ENCODE measurements at regions not wholly inside any gene's neighbourhood (a gene's known extent, or its start where the extent isn't known, plus 50 kb on each side); places are given as distances from the start of the nearest gene placed in this dataset.
"Not testable (repeated sequence)": the region's sequence is repeated elsewhere in the genome, so short reads cannot be mapped to it uniquely, and the experiment has no call there.

DNA sequence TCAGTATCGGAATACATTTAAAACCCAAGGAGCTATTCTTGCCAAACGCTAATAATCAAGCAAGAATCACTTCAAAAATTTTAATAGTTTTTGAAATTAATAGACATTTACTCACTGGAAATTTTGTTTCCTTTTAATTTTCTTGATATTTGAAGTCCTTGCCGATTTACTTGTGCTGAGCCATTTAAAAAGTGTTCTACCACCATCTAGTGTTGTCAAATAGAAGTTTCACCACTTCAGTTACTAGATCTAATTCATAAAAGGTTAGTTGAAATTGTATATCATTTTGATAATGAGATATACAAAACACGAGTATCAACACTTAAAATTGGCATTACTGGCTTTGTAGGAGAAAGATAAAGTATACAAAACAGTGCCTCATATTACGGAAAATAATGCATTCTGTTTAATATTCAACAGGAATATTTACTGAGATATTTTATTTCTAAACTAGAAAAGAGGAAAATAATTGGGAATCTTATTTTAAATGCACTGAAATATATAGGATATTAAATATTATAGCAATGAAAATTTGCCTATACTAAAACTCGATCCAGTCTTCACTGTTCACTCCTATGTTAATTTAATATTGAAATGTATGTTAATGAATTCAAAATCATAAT, 664.8 kb upstream of the SEMA3D start:
- peak; percentile 51 for DNase-seq

DNA sequence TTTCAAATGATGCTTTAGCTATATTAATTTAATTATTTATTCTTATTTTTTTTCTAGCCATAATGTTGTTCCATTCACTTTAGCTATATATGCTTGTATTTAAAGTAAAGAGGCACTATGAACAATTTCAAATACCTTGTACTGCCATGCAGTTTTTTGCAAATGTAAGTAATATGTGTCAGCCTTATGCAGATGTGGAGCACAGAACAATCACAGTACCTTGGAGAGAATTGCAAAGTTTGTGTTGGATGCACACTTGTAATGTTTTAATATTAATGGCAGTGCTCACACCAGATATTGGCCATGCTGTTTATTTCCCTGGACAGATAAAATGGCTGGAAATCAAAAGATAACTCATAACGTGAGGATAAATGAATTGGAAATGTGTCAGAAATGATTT, 663.5 kb upstream of the SEMA3D start:
- DNase-seq: no peak

DNA sequence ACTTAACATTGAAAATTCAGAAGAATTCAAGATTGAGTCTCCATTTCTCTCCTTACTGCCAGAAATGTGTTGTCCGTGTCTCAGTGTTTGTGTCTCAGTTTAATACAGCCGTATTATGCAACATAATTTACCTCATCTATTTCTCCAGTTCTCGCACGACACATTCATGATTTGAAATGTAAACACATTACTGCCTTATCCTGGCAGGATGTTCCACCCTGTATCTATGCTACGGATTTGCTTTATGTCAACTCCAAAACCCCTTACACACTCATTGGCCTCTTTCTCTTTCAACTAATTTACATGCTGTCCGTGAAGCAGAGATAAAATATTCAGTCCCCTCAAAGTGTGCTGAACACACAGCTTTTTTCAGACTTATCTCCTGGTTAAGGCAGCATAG, 653.7 kb upstream of the SEMA3D start:
- no peak for DNase-seq

GRCh38 chr7:85833066-85833465, 646.2 kb upstream of the SEMA3D start:
- DNase-seq: no peak

DNA sequence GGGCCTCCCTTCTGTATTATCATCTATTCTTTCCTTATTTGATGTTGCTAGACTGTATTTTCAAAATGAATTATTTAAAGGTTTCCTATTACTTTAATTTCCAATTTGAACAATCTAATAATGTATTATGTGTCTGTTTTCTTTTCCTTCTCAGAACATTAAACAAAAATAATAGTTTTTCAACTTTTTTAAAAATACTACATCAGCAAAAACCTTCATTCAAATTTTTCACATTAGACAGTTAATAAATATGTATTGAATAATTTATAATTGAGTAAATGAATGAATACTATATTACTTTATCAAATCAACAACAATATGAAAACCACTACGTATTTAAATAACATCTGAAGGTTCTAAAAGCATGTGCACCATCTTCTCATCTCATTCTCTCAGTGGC, 644.1 kb upstream of the SEMA3D start:
- no peak for DNase-seq

DNA sequence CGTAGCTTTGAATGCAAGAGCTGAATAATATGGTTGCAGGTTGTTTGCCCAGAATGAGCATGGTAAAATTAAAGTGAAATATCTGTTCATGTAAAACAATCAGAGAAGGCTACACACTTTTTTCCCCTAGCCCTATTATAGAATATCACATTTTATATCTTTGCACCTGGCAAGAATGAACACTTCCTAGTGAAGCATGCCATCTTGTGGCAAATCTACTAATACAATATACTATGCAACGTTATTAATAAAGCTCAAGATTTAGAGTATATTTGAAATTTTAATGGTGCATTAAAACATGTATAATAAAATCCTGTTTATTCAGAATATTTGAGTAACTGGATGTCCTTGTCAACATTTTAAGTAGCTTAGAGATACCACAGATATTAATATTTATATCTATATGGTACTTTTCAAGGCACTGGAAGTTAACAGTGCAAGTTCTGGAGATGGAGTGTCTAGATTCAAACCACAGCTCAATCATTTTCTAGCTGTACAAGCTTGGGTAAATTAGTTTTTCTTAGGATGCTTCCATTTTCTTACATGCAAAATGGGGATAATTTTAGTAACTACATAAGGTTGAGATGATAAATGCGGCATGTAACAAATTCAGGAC, 643.1 kb upstream of the SEMA3D start:
- DNase-seq: peak; percentile 53

GRCh38 chr7:85829176-85829575, 642.3 kb upstream of the SEMA3D start:
- no peak for DNase-seq

DNA sequence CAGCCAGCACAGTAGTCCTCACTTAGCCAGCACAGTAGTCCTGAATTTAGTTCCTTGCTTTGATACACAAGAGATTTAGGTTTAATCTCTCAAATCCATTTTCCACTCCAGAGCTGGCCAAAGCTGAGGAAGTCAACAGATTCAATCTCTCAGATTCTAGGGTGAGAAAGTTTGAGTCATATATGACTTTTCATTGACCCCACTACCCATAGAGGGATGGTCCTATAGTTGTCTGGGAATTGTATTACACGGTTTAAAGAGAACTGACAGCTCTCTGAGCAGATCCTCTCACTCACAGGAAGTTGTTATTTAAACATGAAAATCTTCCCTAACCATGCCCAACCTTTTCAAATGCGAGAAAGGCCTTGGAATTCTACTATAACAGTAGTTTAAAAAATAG, 641.8 kb upstream of the SEMA3D start:
- no peak for DNase-seq

GRCh38 chr7:85823396-85824080, 636.7 kb upstream of the SEMA3D start:
- no peak for DNase-seq

DNA sequence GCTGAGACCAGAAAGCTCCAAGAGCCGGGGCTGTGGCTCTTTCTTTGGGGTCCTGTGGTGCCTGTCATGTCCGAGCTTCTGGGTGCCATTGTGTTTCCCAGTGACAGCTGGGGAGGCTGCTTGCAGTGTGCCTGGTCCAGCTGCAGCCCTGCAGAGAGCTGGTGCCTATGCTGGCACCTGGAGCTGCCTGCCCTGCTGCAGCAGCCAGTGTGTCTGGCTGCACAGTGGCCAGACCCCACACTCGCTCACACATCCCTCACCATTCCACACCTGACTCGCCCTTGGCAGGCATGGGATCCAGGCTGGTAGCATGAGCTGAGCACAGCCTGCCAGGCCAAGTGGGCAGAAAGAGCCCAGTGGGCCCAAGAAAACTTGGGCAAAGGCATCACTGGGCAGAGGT, 635.1 kb upstream of the SEMA3D start:
- DNase-seq: no peak

DNA sequence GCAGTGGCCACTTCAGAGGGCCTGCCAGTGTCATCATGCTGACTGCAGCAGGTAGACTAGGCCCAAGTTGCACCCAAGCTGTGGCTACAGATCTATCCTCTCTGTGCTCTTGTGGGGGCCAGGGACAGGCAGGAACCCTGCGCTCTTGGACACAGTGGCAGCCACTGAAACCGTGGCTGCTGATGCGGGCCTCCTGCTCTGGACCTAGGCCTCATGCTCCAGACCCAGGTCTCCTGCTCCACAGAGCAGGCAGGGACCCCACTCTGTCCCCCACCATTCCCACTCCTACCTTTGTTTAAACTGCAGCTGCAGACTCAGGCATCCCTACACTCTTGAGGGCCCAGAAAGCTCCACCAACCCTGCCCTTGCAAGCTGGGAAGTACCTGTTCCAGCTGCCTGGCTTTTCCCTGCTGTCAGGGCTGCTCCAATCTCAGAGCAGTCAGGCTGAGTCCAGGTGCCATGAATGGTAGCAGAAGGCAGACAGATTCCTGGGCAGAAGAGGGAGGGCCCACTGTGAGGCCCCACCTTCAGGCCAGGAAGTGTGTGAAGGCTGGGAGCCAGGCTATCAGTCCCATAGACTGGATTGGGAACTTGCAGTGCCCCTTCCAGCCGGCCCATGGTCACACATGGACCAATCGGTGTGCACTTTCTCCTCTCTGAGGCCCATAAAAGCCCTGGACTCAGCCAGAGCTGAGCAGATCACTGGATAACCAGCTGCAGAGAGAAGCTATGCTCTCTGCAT, 634.0 kb upstream of the SEMA3D start:
- no peak for DNase-seq

- DNase-seq: no peak
These were observed 628.7 kb upstream of the SEMA3D start for GRCh38 chr7:85815526-85815925.

DNA sequence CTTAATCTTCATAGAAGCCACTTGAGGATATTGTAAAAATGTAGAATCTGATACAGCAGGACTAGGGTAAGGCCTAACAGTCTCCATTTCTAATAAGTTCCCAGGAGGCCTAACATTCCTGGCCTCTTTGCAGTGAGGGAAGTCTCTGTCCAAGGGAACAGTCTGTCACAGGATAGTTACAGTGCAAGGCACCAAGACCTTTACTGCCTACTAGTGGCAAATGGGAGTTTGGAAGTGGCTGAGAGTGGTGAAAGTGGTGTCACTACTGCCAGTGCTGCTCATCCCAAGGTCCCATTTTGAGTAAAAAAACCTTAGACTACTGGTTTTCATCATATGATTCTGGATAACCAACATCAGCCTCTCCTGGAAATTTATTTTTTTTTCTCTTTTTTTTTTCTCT, 619.5 kb upstream of the SEMA3D start:
- DNase-seq: no peak

- DNase-seq: no peak
These were observed 618.8 kb upstream of the SEMA3D start for GRCh38 chr7:85805656-85806055.

- DNase-seq: no peak
These were observed 618.4 kb upstream of the SEMA3D start for GRCh38 chr7:85805249-85805648.

DNA sequence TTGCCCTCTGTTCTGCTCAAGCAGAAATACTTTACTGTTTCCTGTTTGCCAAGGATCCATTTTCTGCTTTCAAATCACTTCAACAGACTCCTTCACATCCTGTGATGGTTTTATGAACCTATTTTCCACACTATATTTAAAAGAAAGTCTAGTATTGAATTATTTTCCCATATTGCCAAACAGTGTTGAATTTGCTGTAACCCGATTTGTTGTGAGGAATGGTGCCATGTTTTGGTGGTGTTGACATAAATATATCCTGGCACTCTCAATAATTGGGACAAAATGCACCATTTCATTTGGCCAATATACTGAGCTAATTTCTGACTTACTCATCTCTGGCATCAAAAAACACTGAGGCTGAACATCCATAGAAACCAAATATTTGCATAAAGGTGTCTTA, 615.4 kb upstream of the SEMA3D start:
- DNase-seq: no peak

GRCh38 chr7:85796956-85797355, 610.1 kb upstream of the SEMA3D start:
- no peak for DNase-seq

GRCh38 chr7:85791098-85791497, 604.2 kb upstream of the SEMA3D start:
- not testable (repeated sequence) for DNase-seq

- DNase-seq: no peak
These were observed 594.8 kb upstream of the SEMA3D start for GRCh38 chr7:85781606-85782005.

DNA sequence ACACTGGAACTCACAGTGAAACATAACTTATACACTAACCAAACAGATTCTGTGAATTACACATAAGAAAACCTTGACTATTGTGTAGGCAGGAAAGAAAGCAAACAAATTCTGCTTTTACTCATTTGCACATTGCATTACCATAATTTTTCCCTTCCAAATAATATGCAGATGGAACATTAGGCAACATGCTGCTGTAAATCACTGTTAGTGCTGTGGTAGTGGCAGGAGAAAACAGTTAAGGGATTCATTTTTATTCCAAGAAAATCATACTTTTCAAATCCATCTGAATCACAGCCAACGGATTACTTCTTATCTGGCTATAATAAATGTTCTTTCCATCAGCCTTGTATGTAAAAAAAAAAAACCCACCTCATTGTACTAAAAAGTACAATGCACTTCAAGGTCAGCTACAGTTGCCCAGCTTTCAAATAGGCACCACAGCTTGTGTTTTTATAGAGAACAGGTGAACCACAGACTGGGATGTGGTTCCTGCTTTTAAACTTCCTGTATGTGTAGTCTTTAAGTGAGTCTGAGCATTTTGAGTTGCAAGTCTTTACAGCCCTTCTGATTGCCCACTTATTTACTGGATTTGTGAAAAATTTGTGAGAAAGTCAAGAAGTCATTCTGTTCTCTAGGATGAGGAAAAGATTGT, 590.0 kb upstream of the SEMA3D start:
- no peak for DNase-seq

- DNase-seq: no peak
These were observed 588.6 kb upstream of the SEMA3D start for GRCh38 chr7:85775431-85775830.

DNA sequence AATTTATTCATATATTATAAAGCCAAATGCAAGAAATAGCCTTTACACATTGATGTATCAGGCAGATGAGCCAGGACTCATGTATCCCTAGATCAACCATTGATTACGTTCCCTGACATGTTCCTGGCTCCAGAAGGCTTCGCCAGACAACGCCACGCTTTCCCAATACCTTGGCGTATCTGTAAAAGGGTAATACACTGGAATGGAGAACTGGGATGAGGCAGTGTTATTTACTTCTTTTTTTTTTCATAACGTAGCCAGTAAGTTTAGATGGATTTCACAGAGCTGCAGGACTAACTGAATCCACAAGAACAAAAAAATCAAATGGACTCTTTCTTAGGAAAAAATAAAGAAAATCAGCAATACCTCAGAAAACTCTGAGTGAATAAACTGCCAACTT, 588.1 kb upstream of the SEMA3D start:
- no peak for DNase-seq

- no peak for DNase-seq
These were observed 586.4 kb upstream of the SEMA3D start for GRCh38 chr7:85773116-85773728.

Measured in NCI-H510A treated with DMSO at 0.1 percent for 48 hours (cell line).